T-helper 17 cell (primary cell): ENCODE measurements at regions not wholly inside any gene's neighbourhood (a gene's known extent, or its start where the extent isn't known, plus 50 kb on each side); places are given as distances from the start of the nearest gene placed in this dataset.
A peak's percentile ranks its signal among the peaks of the same experiment; 100 is the strongest.

Experiments
- ATAC-seq: fragments of 150-1000 bp; cut with Tn5 transposase; 2 replicates; pipeline ENCODE4 v1.10.0; 2021; ENCODE audit warnings: mild to moderate bottlenecking, moderate library complexity
- DNase-seq, 3 donors: peaks; one replicate each; pipeline versions ENCODE4 v3.0.0 to v3.0.0-alpha.2; 2020 to 2021
- H3K9me3 ChIP-seq: one replicate; pipeline ENCODE4 v1.7.0; 2013; ENCODE audit warnings: low read length, mild to moderate bottlenecking; ENCODE audit not compliant: control insufficient read depth, poor library complexity, severe bottlenecking
- H3K27ac Mint-ChIP-seq: one replicate; pipeline ENCODE4 v1.8.0; 2022; ENCODE audit warnings: mild to moderate bottlenecking, moderate library complexity, mixed read lengths
- H3K27me3 Mint-ChIP-seq: one replicate; pipeline ENCODE4 v1.8.0; 2022; ENCODE audit warnings: mixed read lengths
- H3K36me3 Mint-ChIP-seq: one replicate; pipeline ENCODE4 v1.8.0; 2022; ENCODE audit warnings: low read depth, mixed read lengths
- H3K4me1 Mint-ChIP-seq: one replicate; pipeline ENCODE4 v1.8.0; 2022; ENCODE audit warnings: mild to moderate bottlenecking, mixed read lengths
- H3K4me3 Mint-ChIP-seq: one replicate; pipeline ENCODE4 v1.8.0; 2022; ENCODE audit warnings: mild to moderate bottlenecking, moderate library complexity, mixed read lengths

GRCh38 chr9:7983490-7983889, 183.9 kb upstream of the DMAC1 start:
- H3K4me3 Mint-ChIP-seq, result no peak overlapping the region
- ATAC-seq (no peak), DNase-seq (no peak)
- H3K4me1 Mint-ChIP-seq, result peaks cover 28% of the 10 kb centered on the region
- H3K27ac Mint-ChIP-seq, result peak overlapping the region; percentile 22
- H3K36me3 Mint-ChIP-seq, result no peaks in the 10 kb centered on the region
- H3K9me3 ChIP-seq, result no peaks in the 10 kb centered on the region
- no peaks in the 10 kb centered on the region for H3K27me3 Mint-ChIP-seq

DNA sequence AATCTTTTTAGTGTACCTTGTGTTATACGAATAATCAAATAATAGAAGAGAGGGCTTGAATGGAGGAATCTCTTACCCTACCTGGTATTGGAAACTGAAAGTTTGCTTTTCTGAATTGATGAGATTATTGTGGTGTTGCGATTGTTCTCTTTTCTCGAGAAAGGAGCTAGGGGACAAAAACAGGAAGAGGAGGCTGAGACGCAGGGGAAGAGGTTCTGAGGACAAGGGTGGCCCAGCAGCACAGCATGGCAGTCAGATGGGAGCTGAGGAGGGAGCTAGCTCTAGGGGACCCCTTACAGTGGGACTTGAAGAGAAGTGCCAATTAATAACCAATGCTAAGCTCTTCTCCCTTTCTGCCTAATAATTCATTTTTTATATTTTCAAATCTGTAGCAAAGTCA, 183.3 kb upstream of the DMAC1 start:
- no peaks in the 10 kb centered on the region for H3K9me3 ChIP-seq
- ATAC-seq, result no peak
- H3K27ac Mint-ChIP-seq, result peak overlapping the region; percentile 22
- H3K4me1 Mint-ChIP-seq, result peaks cover 28% of the 10 kb centered on the region
- H3K27me3 Mint-ChIP-seq, result no peaks in the 10 kb centered on the region
- peak overlapping the region; percentile 52 for H3K4me3 Mint-ChIP-seq
- no peak for DNase-seq
- no peaks in the 10 kb centered on the region for H3K36me3 Mint-ChIP-seq

DNA sequence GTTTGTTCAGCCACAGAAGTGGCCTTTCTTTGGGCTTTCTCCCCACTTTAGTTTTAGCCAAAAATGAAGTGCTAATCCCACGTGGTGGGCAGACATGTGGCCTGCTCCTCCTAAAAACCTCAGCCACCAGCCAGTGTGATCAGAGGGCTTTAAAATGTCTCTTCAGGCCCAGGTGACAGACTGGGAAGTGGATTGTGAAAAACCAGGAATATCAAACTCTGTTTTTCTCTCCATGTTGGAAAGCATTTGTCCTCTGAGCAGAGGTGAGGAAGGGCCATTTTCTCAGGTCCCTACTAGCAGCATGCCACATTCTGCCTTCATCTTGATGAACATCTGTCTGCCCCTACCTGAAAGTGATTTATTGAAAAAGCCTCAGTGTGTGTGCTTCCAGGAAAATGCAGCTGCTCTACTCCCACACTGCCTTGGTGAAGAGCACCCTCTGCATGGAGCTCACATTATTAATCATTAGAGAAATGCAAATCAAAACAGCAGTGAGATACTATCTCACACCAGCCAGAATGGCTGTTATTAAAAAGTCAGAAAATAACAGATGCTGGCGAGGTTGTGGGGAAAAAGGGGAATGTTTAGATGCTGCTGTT, 181.2 kb upstream of the DMAC1 start:
- H3K27ac Mint-ChIP-seq, result no peak overlapping the region
- no peak for DNase-seq
- no peaks in the 10 kb centered on the region for H3K9me3 ChIP-seq
- peaks cover 48% of the 10 kb centered on the region for H3K4me1 Mint-ChIP-seq
- no peaks in the 10 kb centered on the region for H3K27me3 Mint-ChIP-seq
- H3K4me3 Mint-ChIP-seq, result no peak overlapping the region
- H3K36me3 Mint-ChIP-seq, result no peaks in the 10 kb centered on the region
- no peak for ATAC-seq

- no peaks in the 10 kb centered on the region for H3K36me3 Mint-ChIP-seq
- H3K9me3 ChIP-seq, result no peaks in the 10 kb centered on the region
- H3K4me3 Mint-ChIP-seq, result no peak overlapping the region
- DNase-seq, result no peak
- H3K4me1 Mint-ChIP-seq, result peaks cover 51% of the 10 kb centered on the region
- H3K27me3 Mint-ChIP-seq, result no peaks in the 10 kb centered on the region
- ATAC-seq, result no peak
- no peak overlapping the region for H3K27ac Mint-ChIP-seq
Observed at GRCh38 chr9:7980041-7980440, 180.5 kb upstream of the DMAC1 start.

GRCh38 chr9:7979611-7980010, 180.0 kb upstream of the DMAC1 start:
- H3K27ac Mint-ChIP-seq, result no peak overlapping the region
- no peaks in the 10 kb centered on the region for H3K36me3 Mint-ChIP-seq
- no peaks in the 10 kb centered on the region for H3K27me3 Mint-ChIP-seq
- no peak for ATAC-seq
- no peak for DNase-seq
- no peak overlapping the region for H3K4me3 Mint-ChIP-seq
- no peaks in the 10 kb centered on the region for H3K9me3 ChIP-seq
- H3K4me1 Mint-ChIP-seq, result peaks cover 55% of the 10 kb centered on the region

GRCh38 chr9:7977586-7977985, 178.0 kb upstream of the DMAC1 start:
- Mint-ChIP-seq H3K27ac (peak overlapping the region; percentile 92), H3K36me3 (no peaks in the 10 kb centered on the region), H3K27me3 (no peaks in the 10 kb centered on the region), H3K4me3 (no peak overlapping the region), H3K4me1 (peaks cover 52% of the 10 kb centered on the region)
- H3K9me3 ChIP-seq, result no peaks in the 10 kb centered on the region
- ATAC-seq (no peak), DNase-seq (no peak)

- no peak for DNase-seq
- H3K4me1 Mint-ChIP-seq, result peaks cover 50% of the 10 kb centered on the region
- no peaks in the 10 kb centered on the region for H3K36me3 Mint-ChIP-seq
- H3K27me3 Mint-ChIP-seq, result no peaks in the 10 kb centered on the region
- no peaks in the 10 kb centered on the region for H3K9me3 ChIP-seq
- ATAC-seq, result peak; percentile 3
- H3K27ac Mint-ChIP-seq, result peak overlapping the region; percentile 92
- H3K4me3 Mint-ChIP-seq, result peak overlapping the region; percentile 58
Observed at GRCh38 chr9:7976856-7977255, 177.3 kb upstream of the DMAC1 start.

DNA sequence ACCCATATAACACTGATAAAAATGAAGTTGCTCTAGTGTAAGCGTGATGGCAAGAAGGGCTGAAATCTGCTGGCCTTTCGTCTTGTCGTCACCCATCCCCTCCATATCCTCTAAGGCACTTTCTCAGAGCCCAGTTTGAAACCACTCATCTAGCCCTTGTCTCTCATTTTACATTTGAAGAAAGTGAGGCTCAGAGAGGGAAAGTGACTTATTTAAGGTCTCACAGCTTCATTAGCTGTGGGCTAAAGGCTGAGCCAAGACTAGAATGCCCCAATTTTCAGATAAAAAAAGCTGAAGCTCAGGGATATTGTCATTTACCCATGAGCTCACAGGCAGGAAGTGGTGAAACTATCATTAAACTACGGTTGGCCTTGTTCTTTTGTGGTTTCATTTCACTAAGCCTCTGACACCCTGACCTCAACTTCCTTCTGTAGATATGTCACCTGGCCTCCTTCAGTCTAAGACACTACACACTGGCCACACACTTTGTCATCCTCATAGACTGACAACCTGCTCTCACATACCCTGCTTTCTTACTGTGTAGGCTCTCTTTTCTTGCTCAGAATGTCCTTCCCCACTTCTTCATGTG, 176.7 kb upstream of the DMAC1 start:
- ATAC-seq, result peak; percentile 98
- Mint-ChIP-seq H3K27me3 (no peaks in the 10 kb centered on the region), H3K4me1 (peaks cover 45% of the 10 kb centered on the region), H3K36me3 (no peaks in the 10 kb centered on the region), H3K4me3 (peak overlapping the region; percentile 58), H3K27ac (peak overlapping the region; percentile 92)
- no peaks in the 10 kb centered on the region for H3K9me3 ChIP-seq
- DNase-seq, result peak in 2 of 3 donors; percentile 23 to 29

GRCh38 chr9:7975336-7975735, 175.8 kb upstream of the DMAC1 start:
- no peaks in the 10 kb centered on the region for H3K36me3 Mint-ChIP-seq
- H3K27ac Mint-ChIP-seq, result no peak overlapping the region
- H3K9me3 ChIP-seq, result no peaks in the 10 kb centered on the region
- H3K4me1 Mint-ChIP-seq, result peaks cover 40% of the 10 kb centered on the region
- DNase-seq, result no peak
- ATAC-seq, result no peak
- no peak overlapping the region for H3K4me3 Mint-ChIP-seq
- H3K27me3 Mint-ChIP-seq, result no peaks in the 10 kb centered on the region

DNA sequence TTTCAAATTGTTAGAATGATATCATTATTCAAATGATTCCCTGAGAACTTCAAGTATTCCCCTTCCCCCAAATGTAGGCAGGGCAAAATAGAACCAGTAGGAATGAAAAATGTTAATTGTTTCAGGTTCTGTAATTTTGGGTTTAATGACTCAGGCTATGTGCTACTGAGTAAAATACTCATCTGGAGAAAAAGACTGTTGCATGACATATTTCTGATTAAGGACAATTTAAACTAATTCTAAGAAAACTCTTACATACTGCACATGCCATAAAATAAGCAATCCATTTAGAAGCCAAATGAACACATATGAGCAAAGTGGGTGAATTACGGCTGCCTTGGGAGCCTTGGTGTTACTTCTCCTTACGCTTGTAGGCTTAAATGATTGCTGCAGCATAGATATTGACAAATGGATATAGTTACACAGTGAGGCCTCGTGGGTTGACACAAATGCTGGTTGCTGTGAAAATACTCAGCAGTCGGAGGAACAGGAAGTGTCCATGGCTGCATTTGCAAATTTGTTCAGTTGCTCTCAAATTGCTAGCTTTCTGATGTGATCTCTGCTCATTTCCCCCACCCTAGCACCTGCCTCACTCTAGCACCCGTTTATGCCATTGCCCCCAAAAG, 174.9 kb upstream of the DMAC1 start:
- Mint-ChIP-seq H3K4me1 (peaks cover 38% of the 10 kb centered on the region), H3K4me3 (peak overlapping the region; percentile 59), H3K36me3 (no peaks in the 10 kb centered on the region), H3K27me3 (no peaks in the 10 kb centered on the region), H3K27ac (no peak overlapping the region)
- DNase-seq, result no peak
- H3K9me3 ChIP-seq, result no peaks in the 10 kb centered on the region
- no peak for ATAC-seq

DNA sequence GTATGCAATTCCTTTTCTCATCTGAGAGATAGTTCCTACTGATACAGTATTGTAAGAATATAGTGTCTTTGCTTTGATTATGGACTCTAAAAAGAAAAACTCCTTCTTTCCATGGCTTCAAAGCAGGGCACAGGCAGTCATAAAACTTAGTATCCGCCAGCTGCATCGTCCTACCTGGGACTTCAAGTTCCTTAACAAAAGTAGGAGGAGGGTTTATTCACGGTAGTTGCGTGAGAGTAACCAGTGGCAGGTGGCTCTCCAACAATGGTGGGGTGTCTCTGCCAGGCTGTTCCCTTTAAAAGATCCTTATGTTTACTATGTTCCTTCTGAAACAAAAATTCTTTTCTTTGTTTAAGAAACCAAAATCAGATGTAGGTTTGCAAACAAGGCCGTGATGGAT, 173.5 kb upstream of the DMAC1 start:
- Mint-ChIP-seq H3K27ac (no peak overlapping the region), H3K36me3 (no peaks in the 10 kb centered on the region), H3K4me3 (no peak overlapping the region), H3K27me3 (no peaks in the 10 kb centered on the region), H3K4me1 (peaks cover 35% of the 10 kb centered on the region)
- H3K9me3 ChIP-seq, result no peaks in the 10 kb centered on the region
- no peak for DNase-seq
- ATAC-seq, result no peak

- Mint-ChIP-seq H3K27ac (no peak overlapping the region), H3K27me3 (peaks cover 3% of the 10 kb centered on the region)
- no peak for ATAC-seq
Observed at GRCh38 chr9:7970681-7971330, 171.2 kb upstream of the DMAC1 start.

DNA sequence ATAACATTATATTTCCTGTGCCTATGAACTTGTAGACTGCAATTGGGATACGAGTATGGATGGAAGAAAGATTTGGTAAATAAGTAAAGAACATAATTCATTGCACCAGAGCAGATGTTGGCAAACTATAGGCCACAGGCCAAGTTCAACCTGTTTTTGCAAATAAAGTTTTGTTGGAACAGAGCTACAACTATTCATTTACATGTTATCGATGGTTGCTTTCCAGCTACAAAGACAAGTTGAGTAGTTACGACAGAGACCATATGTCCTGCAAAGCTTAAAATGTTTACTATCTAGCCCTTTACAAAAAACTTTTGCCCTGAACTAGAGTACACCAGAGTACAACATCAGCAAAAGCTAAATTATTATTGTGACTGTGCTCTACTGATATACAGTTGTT, 169.1 kb upstream of the DMAC1 start:
- H3K27ac Mint-ChIP-seq, result no peak overlapping the region
- H3K4me3 Mint-ChIP-seq, result no peak overlapping the region
- ATAC-seq, result no peak
- H3K9me3 ChIP-seq, result no peaks in the 10 kb centered on the region
- H3K27me3 Mint-ChIP-seq, result peaks cover 7% of the 10 kb centered on the region
- H3K4me1 Mint-ChIP-seq, result peaks cover 12% of the 10 kb centered on the region
- no peak for DNase-seq
- H3K36me3 Mint-ChIP-seq, result no peaks in the 10 kb centered on the region

More at GRCh38 chr9:7970681-7971330, 171.2 kb upstream of the DMAC1 start:
- no peaks in the 10 kb centered on the region for H3K36me3 Mint-ChIP-seq
- no peak for DNase-seq
- no peaks in the 10 kb centered on the region for H3K9me3 ChIP-seq
- H3K4me3 Mint-ChIP-seq, result no peak overlapping the region
- H3K4me1 Mint-ChIP-seq, result peaks cover 24% of the 10 kb centered on the region
